ENCODE measurements at regions not wholly inside any gene's neighbourhood (a gene's known extent, or its start where the extent isn't known, plus 50 kb on each side); places are given as distances from the start of the nearest gene placed in this dataset.

DNA sequence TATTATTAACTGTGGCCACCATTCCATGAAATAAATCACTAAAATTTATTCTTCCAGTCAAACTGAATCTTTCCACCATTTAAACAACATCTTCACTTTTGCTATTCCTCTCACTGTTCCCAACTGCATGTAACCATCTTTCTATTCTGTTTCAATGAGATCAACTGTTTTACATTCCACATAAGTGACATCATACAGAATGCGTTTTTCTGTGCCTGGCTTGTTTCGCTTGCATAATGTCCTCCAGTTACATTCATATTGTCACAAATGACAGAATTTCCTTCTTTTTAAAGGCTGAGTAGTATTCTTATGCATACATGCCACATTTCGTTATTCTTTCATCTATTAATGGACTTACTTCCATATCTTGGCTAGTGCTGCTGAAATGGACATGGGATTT, 738.2 kb downstream of the SEMA5A start:
- TF ChIP-seq, protein P1, sequence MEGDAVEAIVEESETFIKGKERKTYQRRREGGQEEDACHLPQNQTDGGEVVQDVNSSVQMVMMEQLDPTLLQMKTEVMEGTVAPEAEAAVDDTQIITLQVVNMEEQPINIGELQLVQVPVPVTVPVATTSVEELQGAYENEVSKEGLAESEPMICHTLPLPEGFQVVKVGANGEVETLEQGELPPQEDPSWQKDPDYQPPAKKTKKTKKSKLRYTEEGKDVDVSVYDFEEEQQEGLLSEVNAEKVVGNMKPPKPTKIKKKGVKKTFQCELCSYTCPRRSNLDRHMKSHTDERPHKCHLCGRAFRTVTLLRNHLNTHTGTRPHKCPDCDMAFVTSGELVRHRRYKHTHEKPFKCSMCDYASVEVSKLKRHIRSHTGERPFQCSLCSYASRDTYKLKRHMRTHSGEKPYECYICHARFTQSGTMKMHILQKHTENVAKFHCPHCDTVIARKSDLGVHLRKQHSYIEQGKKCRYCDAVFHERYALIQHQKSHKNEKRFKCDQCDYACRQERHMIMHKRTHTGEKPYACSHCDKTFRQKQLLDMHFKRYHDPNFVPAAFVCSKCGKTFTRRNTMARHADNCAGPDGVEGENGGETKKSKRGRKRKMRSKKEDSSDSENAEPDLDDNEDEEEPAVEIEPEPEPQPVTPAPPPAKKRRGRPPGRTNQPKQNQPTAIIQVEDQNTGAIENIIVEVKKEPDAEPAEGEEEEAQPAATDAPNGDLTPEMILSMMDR (IDR thresholded peaks at IDR 0.05; ENCODE audit: poor library complexity), result no peak
- TF ChIP-seq EZH2 (IDR thresholded peaks at IDR 0.05; ENCODE audit: borderline replicate concordance), result no peak
- TF ChIP-seq EZH2phosphoT487 (IDR thresholded peaks at IDR 0.05; ENCODE audit: low read depth, severe bottlenecking, unreplicated experiment), result no peak
